ENCODE measurements at regions not wholly inside any gene's neighbourhood (a gene's known extent, or its start where the extent isn't known, plus 50 kb on each side); places are given as distances from the start of the nearest gene placed in this dataset.
"Not testable (repeated sequence)": the region's sequence is repeated elsewhere in the genome, so short reads cannot be mapped to it uniquely, and the experiment has no call there.

- not testable (repeated sequence) for TF ChIP-seq CTCF, EZH2 (IDR thresholded peaks at IDR 0.05)
Measured at GRCh38 chr2:89890185-89890773, 1198.8 kb downstream of the RPIA start.
